C4-2B (cell line): ENCODE measurements at regions not wholly inside any gene's neighbourhood (a gene's known extent, or its start where the extent isn't known, plus 50 kb on each side); places are given as distances from the start of the nearest gene placed in this dataset.
"Not testable (repeated sequence)": the region's sequence is repeated elsewhere in the genome, so short reads cannot be mapped to it uniquely, and the experiment has no call there.

Experiments
- H3K27ac ChIP-seq: fragments of 450-650 bp; 2 replicates; pipeline ENCODE4 v1.5.1; 2017
- CTCF ChIP-seq: fragments of 450-650 bp; conservative IDR thresholded peaks from 2 replicates; pipeline ENCODE4 v1.5.1; 2017; ENCODE audit warnings: mild to moderate bottlenecking
- ZFX ChIP-seq: fragments of 450-650 bp; IDR thresholded peaks from 2 replicates; pipeline ENCODE4 v1.6.1; 2017

DNA sequence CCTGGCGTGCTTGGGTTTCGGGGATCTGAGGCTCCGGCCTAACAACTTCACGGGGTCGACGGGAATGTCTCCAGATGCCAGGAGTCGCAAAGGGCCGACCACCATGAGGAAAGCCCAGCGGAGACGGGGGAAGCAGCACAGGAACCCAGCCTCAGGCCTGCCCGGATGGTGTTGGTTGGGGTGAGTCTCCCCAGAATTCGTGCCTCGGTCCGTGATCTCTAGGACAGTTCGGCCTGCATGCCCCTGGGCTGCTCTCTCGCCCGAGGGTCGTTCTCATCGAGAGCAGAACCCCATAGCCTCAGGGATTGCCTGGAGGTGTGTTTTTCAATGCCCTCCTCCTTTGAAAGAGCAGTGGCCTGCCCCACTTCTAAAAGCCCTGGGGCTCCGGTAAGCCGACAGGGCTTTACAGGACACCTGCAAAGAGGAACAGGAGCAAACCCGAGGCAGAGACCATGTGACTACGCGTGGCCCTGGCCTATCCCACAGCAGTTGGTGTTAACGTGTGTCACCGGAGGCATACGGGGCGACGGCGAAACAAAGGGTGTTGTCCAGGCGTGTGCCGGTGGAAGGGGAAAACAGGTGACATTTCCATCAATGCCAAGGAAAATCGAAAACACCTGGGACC, 973.1 kb upstream of the DEFB115 start:
- TF ChIP-seq ZFX (no peak), CTCF (no peak)
- H3K27ac ChIP-seq = no peak overlapping the region

- TF ChIP-seq ZFX (no peak), CTCF (no peak)
- no peak overlapping the region for H3K27ac ChIP-seq
Observed at GRCh38 chr20:30285677-30286076, 971.8 kb upstream of the DEFB115 start.

- no peak overlapping the region for H3K27ac ChIP-seq
Observed at GRCh38 chr20:30286157-30286556, 971.3 kb upstream of the DEFB115 start.

GRCh38 chr20:30287459-30287858, 970.0 kb upstream of the DEFB115 start:
- H3K27ac ChIP-seq = not testable (repeated sequence)

More at GRCh38 chr20:30286157-30286556, 971.3 kb upstream of the DEFB115 start:
- TF ChIP-seq ZFX = no peak
- TF ChIP-seq CTCF = no peak

DNA sequence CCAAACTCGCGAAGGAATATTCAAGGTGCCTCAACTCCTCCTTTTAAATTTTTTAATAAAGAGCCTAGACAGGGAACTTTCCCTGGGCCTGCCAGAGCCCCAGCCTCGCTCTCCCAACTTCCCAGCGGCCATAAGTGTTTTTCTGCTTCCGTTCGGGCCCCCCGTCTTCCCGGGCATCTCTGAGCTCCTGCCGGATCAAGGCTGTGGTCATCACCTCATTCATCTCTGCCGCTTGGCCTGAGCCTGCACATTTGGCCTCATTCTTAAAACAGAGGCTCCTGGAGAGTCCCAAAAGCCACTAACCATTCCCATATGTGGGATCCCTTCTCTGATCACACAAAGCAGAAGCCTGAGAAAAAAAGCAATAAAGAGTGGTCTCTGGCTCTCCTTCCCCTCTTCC, 969.1 kb upstream of the DEFB115 start:
- TF ChIP-seq ZFX (no peak), CTCF (no peak)
- no peak overlapping the region for H3K27ac ChIP-seq

DNA sequence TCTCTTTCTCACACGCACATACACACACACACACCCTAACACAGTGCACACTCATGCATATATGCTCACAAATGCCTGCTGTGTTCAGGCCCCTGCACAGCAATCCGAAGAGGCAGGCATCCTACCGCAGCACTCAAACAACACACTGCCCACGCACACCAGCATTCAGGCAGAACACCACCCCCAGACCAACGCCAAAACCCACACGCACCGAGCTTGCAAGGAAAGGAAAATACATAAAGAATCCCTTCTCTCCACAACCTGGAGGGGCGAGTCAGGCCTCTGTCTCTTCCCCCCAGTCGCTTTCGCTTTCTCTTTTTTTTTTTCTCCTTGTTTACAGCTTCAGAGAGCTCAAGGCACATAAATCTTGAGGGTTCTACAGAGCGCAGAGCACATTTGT, 968.4 kb upstream of the DEFB115 start:
- not testable (repeated sequence) for H3K27ac ChIP-seq

DNA sequence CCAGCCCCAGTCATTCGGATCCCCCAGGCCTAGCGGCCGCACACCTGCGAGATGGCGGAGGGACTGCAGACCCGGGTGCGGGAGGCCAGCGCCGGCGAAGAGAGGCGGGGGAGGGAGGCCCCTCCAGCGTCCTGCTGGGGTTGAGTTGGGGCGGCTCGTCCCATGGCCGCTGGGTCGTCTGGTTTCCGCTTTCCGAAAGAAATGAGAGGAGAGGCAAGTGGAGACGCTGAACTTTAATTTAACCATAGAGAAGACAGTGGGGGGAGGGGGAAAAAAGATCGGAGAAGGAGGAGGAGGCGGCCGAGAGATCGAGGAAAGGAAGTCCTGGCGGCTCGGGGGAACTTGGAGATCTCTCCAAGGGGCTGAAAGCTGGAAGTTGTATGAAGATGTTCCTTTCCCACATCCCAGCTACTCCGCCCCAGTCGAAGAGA, 967.7 kb upstream of the DEFB115 start:
- H3K27ac ChIP-seq = not testable (repeated sequence)

- not testable (repeated sequence) for H3K27ac ChIP-seq
Observed at GRCh38 chr20:30290361-30291063, 967.0 kb upstream of the DEFB115 start.

DNA sequence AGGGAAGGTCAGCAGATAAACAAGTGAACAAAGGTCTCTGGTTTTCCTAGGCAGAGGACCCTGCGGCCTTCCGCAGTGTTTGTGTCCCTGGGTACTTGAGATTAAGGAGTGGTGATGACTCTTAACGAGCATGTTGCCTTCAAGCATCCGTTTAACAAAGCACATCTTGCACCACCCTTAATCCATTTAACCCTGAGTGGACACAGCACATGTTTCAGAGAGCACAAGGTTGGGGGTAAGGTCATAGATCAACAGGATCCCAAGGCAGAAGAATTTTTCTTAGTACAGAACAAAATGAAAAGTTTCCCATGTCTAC, 966.4 kb upstream of the DEFB115 start:
- H3K27ac ChIP-seq = not testable (repeated sequence)

DNA sequence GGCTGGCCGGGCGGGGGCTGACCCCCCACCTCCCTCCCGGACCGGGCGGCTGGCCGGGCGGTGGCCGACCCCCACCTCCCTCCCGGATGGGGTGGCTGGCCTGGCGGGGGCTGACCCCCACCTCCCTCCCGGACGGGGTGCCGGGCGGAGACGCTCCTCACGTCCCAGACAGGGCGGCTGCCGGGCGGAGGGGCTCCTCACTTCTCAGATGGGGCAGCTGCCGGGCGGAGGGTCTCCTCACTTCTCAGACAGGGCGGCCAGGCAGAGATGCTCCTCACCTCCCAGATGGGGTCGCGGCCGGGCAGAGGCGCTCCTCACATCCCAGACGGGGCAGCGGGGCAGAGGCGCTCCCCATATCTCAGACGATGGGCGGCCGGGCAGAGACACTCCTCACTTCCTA, 965.8 kb upstream of the DEFB115 start:
- H3K27ac ChIP-seq = not testable (repeated sequence)

DNA sequence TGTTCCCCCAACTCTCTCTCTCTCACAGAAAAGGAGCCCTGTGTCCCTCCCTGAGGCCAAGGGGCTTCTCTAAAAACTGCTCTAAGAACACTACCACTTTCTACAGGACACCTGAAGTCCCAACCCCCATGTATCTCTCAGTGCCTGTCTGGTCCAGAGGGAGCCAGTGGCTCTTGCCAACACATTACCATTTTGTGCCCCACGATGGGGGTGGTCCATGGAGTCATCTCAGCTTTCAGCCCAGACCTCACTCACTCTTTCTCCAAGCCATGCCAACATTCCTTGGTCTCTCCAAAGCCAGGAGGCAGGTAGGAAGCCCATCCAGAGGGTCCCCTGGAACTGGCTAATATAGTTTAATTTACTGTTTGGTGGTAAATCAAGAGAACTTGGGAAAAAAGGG, 962.1 kb upstream of the DEFB115 start:
- not testable (repeated sequence) for H3K27ac ChIP-seq

- not testable (repeated sequence) for H3K27ac ChIP-seq
Observed at GRCh38 chr20:30295967-30296366, 961.5 kb upstream of the DEFB115 start.

DNA sequence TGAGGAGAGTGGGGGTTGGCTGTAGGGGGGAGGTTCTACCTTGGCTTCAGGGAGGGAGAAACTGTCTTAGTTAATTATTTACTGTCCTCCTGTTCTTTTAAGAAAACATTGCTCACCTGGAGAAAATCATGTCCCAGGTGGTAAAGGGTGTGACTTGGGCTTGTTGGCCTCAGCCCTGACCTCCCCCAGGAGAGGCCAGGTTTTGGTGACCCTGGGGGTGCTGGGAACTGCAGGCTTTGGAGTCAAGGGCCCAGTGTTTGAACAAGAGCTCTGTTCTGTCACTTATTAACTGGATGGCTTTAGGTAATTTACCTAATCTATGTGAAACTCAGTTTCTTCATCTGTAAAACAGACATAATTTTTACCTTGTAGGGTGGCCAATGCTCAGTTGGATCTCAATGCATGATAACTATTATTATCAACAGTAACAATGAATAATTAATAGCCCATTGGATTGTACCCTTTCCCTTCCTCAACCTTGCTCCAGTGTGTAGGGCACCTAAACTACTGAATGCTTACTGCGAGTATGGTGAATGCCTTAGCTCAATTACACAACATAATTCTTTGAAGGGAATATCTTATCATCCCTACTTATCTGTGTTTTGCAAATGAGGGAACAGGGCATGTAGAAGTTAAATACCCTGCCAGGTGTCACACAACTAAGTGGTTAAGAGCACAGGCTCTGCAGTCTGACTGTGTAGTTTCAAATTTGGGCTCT, 959.4 kb upstream of the DEFB115 start:
- H3K27ac ChIP-seq = not testable (repeated sequence)

GRCh38 chr20:30300220-30300642, 957.2 kb upstream of the DEFB115 start:
- not testable (repeated sequence) for H3K27ac ChIP-seq

- not testable (repeated sequence) for H3K27ac ChIP-seq
Observed at GRCh38 chr20:30302786-30303185, 954.7 kb upstream of the DEFB115 start.

- H3K27ac ChIP-seq = not testable (repeated sequence)
Observed at GRCh38 chr20:30309938-30310337, 947.5 kb upstream of the DEFB115 start.
